HCT116 (cell line): ENCODE measurements at regions not wholly inside any gene's neighbourhood (a gene's known extent, or its start where the extent isn't known, plus 50 kb on each side); places are given as distances from the start of the nearest gene placed in this dataset.

Experiments
- ATAC-seq: fragments of 200-7000 bp; cut with Tn5 transposase; 2 replicates; pipeline ENCODE4 v1.9.1; 2020; ENCODE audit warnings: mild to moderate bottlenecking, moderate library complexity
- BruUV-seq: library from RNA; stranded (reverse); fragments of 400-500 nt; replicated peaks from 2 replicates; lab custom pipeline; 2021; lab: Mats Ljungman, UMichigan
- CTCF ChIA-PET: fragments of 300-600 bp; sonication (Branson Sonifier 250); formaldehyde crosslinking; loops from one replicate; lab custom pipeline; 2021; ENCODE audit warnings: antibody characterized with exemption; lab: Charles Lee
- POLR2A ChIA-PET: fragments of 300-600, 350-600 bp; sonication (Branson Sonifier 250); formaldehyde crosslinking; loops from one replicate; lab custom pipeline; 2021; ENCODE audit warnings: antibody characterized with exemption; lab: Charles Lee
- RAD21 ChIA-PET, 2 experiments: fragments of 300-600 bp; sonication (Branson Sonifier 250); formaldehyde crosslinking; loops; one replicate each; lab custom pipeline; 2023; ENCODE audit warnings: low total read pairs in 2 of 2; ENCODE audit not compliant: uncharacterized antibody in 2 of 2, unreplicated experiment in 2 of 2, low non-redundant PET in 1 of 2; lab: Charles Lee
- DNase-seq: peaks from one replicate; pipeline ENCODE4 v3.0.0-alpha.2; 2010; ENCODE audit warnings: low read depth, low spot score
- H2AFZ ChIP-seq: fragments of 200-600 bp; shearing (Covaris generic), sonication (generic); 2 replicates; pipeline ENCODE4 v1.6.1; 2017; ENCODE audit warnings: low read depth, mixed run types, mixed read lengths, antibody characterized with exemption, low read length; ENCODE audit not compliant: poor library complexity, severe bottlenecking
- H3K27ac ChIP-seq: 2 replicates; pipeline ENCODE4 v1.5.1; 2012; ENCODE audit warnings: low read depth, low read length
- H3K27me3 ChIP-seq: fragments of 200-600 bp; sonication (generic); 2 replicates; pipeline ENCODE4 v1.6.1; 2016; ENCODE audit warnings: mixed run types, low read length, mixed read lengths; ENCODE audit not compliant: insufficient read depth
- H3K36me3 ChIP-seq, 2 experiments: fragments of 200-500 bp in 1 of 2; fragments of 200-600 bp in 1 of 2; sonication (Bioruptor generic) in 1 of 2; sonication (generic) in 1 of 2; 2 replicates each; pipeline versions ENCODE4 v1.5.1 to v1.6.1; 2014 to 2016; ENCODE audit warnings: low read length in 2 of 2, inconsistent platforms in 1 of 2, mixed read lengths in 1 of 2, mixed run types in 1 of 2; ENCODE audit not compliant: insufficient read depth in 2 of 2, control insufficient read depth in 1 of 2
- H3K4me1 ChIP-seq, 2 experiments: fragments of 200-600 bp in 1 of 2; sonication (generic) in 1 of 2; 2 replicates each; pipeline versions ENCODE4 v1.5.1 to v1.6.1; 2012 to 2017; ENCODE audit warnings: low read length in 2 of 2, inconsistent platforms in 1 of 2, mild to moderate bottlenecking in 1 of 2, mixed read lengths in 1 of 2, mixed run types in 1 of 2, moderate library complexity in 1 of 2; ENCODE audit not compliant: insufficient read depth in 2 of 2, control insufficient read depth in 1 of 2
- H3K4me2 ChIP-seq: fragments of 200-600 bp; sonication (generic); 2 replicates; pipeline ENCODE4 v1.6.1; 2017; ENCODE audit warnings: mixed run types, low read length, mixed read lengths
- H3K4me3 ChIP-seq, 2 experiments: fragments of 200-600 bp in 1 of 2; sonication (generic) in 1 of 2; replicated peaks in 1 of 2; 2 replicates each; pipeline ENCODE4 v1.5.1; 2011 to 2016; ENCODE audit warnings: low read length in 2 of 2, control low read depth in 1 of 2, low read depth in 1 of 2, mild to moderate bottlenecking in 1 of 2, mixed read lengths in 1 of 2, mixed run types in 1 of 2
- H3K79me2 ChIP-seq: fragments of 200-600 bp; sonication (generic); 2 replicates; pipeline ENCODE4 v1.6.1; 2017; ENCODE audit warnings: mild to moderate bottlenecking, mixed run types, low read length, moderate library complexity, mixed read lengths; ENCODE audit not compliant: insufficient read depth
- H3K9ac ChIP-seq: fragments of 200-600 bp; sonication (generic); 2 replicates; pipeline ENCODE4 v1.6.1; 2016; ENCODE audit warnings: low read length, mixed read lengths
- H3K9me2 ChIP-seq: fragments of 200-600 bp; sonication (generic), shearing (Covaris generic); 2 replicates; pipeline ENCODE4 v1.6.1; 2017; ENCODE audit warnings: mixed run types, mild to moderate bottlenecking, moderate library complexity; ENCODE audit not compliant: insufficient read depth
- H3K9me3 ChIP-seq, 2 experiments: fragments of 200-500 bp in 1 of 2; fragments of 200-600 bp in 1 of 2; sonication (Bioruptor generic) in 1 of 2; sonication (generic) in 1 of 2; 2 replicates each; pipeline ENCODE4 v1.6.1; 2014 to 2017; ENCODE audit warnings: low read length in 2 of 2, mixed read lengths in 2 of 2, inconsistent platforms in 1 of 2, low read depth in 1 of 2, mild to moderate bottlenecking in 1 of 2, mixed run types in 1 of 2, moderate library complexity in 1 of 2; ENCODE audit not compliant: control insufficient read depth in 1 of 2, insufficient read depth in 1 of 2
- H4K20me1 ChIP-seq: fragments of 200-600 bp; sonication (generic), shearing (Covaris generic); 2 replicates; pipeline ENCODE4 v1.6.1; 2017; ENCODE audit warnings: mixed run types, mild to moderate bottlenecking, moderate library complexity; ENCODE audit not compliant: insufficient read depth
- CEBPB ChIP-seq: IDR thresholded peaks from 2 replicates; pipeline ENCODE4 v1.6.1; 2012; ENCODE audit warnings: low read depth
- CTCF ChIP-seq, 3 experiments: fragments of 200-600 bp in 1 of 3; sonication (generic) in 1 of 3; IDR thresholded peaks in 2 of 3; conservative IDR thresholded peaks in 1 of 3; 2 replicates each; pipeline ENCODE4 v1.5.1; 2012 to 2017; ENCODE audit warnings: low read depth in 2 of 3, low read length in 2 of 3, antibody characterized with exemption in 1 of 3, borderline replicate concordance in 1 of 3, control low read depth in 1 of 3, mild to moderate bottlenecking in 1 of 3, mixed read lengths in 1 of 3, mixed run types in 1 of 3, moderate library complexity in 1 of 3; ENCODE audit not compliant: insufficient read depth in 1 of 3
- EGR1 ChIP-seq: IDR thresholded peaks from 2 replicates; pipeline ENCODE4 v1.6.1; 2012; ENCODE audit warnings: low read depth
- EZH2 ChIP-seq: fragments of 200-600 bp; sonication (generic); IDR thresholded peaks from 2 replicates; pipeline ENCODE4 v1.6.1; 2017; ENCODE audit warnings: antibody characterized with exemption, mixed run types
- EZH2phosphoT487 ChIP-seq: fragments of 200-600 bp; IDR thresholded peaks from 2 replicates; pipeline ENCODE4 v1.6.1; 2018; ENCODE audit warnings: antibody characterized with exemption, borderline replicate concordance
- FOSL1 ChIP-seq: IDR thresholded peaks from 2 replicates; pipeline ENCODE4 v1.6.1; 2012; ENCODE audit warnings: low read depth
- SRF ChIP-seq: IDR thresholded peaks from 2 replicates; pipeline ENCODE4 v1.6.1; 2012; ENCODE audit warnings: low read depth
- TCF7L2 ChIP-seq: IDR thresholded peaks from 2 replicates; pipeline ENCODE4 v1.7.0; 2011; ENCODE audit warnings: borderline replicate concordance, inconsistent platforms; ENCODE audit not compliant: insufficient read depth, insufficient read length; ENCODE audit errors: extremely low read depth
- intact Hi-C: fragments of 100-400 bp; cut with micrococcal nuclease; formaldehyde crosslinking; loops from 2 replicates; pipeline ENCODE4 v1.10.0; 2022
- TF ChIP-seq, protein P1 (sequence below): IDR thresholded peaks from 2 replicates; pipeline ENCODE4 v1.6.1; 2012; ENCODE audit warnings: low read depth

DNA sequence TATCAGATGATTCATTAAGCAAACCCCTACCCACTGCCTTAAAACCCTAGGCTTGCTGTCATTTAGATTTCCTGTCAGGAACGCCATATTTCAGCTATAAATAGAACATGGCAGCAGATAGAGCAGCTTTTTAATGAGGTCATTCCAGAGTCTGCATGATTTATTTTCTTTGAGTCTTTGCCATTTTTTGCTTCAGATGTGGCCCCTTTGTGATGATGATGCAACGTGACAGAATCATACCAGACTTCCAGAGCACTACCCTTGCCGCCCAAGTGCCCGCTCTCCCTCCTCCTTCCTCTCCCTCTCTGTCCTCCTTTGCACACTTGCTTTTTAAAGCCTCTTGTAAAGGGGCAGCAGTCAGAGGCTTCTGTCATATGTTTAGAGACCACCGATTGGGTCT lies 55.5 kb upstream of the TRIM67 start:
- CTCF ChIA-PET: interaction anchor here (1.0 kb wide), 1 partner anchor 14 kb away, joined by 6 read pairs; no protein-coding TSS in a partner anchor
- POLR2A ChIA-PET: no interaction called here

GRCh38 chr1:231104917-231105316 lies 56.9 kb upstream of the TRIM67 start:
- Histone ChIP-seq H2AFZ (no peak overlapping the region), H3K9me2 (no peaks in the 10 kb centered on the region), H3K27ac (no peak overlapping the region), H3K4me3 (no peak overlapping the region), H3K9me3 (no peaks in the 10 kb centered on the region), H3K27me3 (no peaks in the 10 kb centered on the region), H3K9ac (no peak overlapping the region), H3K79me2 (no peaks in the 10 kb centered on the region), H3K4me1 (peaks cover 3% of the 10 kb centered on the region in 2 experiments; a peak in 2 of 4 replicates), H4K20me1 (no peaks in the 10 kb centered on the region), H3K36me3 (no peaks in the 10 kb centered on the region), H3K4me2 (no peak overlapping the region)
- intact Hi-C loops: no loop called here
- TF ChIP-seq, protein P1, sequence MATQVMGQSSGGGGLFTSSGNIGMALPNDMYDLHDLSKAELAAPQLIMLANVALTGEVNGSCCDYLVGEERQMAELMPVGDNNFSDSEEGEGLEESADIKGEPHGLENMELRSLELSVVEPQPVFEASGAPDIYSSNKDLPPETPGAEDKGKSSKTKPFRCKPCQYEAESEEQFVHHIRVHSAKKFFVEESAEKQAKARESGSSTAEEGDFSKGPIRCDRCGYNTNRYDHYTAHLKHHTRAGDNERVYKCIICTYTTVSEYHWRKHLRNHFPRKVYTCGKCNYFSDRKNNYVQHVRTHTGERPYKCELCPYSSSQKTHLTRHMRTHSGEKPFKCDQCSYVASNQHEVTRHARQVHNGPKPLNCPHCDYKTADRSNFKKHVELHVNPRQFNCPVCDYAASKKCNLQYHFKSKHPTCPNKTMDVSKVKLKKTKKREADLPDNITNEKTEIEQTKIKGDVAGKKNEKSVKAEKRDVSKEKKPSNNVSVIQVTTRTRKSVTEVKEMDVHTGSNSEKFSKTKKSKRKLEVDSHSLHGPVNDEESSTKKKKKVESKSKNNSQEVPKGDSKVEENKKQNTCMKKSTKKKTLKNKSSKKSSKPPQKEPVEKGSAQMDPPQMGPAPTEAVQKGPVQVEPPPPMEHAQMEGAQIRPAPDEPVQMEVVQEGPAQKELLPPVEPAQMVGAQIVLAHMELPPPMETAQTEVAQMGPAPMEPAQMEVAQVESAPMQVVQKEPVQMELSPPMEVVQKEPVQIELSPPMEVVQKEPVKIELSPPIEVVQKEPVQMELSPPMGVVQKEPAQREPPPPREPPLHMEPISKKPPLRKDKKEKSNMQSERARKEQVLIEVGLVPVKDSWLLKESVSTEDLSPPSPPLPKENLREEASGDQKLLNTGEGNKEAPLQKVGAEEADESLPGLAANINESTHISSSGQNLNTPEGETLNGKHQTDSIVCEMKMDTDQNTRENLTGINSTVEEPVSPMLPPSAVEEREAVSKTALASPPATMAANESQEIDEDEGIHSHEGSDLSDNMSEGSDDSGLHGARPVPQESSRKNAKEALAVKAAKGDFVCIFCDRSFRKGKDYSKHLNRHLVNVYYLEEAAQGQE: no peak
- TF ChIP-seq FOSL1 (no peak), EZH2phosphoT487 (no peak), TCF7L2 (no peak)
- ATAC-seq (no peak), DNase-seq (no peak)
- RAD21 ChIA-PET: no interaction called here
- BruUV-seq: no TSS peak
- CTCF ChIA-PET: no interaction called here
- POLR2A ChIA-PET: no interaction called here

More for the DNA sequence above, 55.5 kb upstream of the TRIM67 start:
- H3K4me2 ChIP-seq: no peak overlapping the region
- H3K36me3 ChIP-seq: no peaks in the 10 kb centered on the region
- H3K9me2 ChIP-seq: no peaks in the 10 kb centered on the region
- H3K27ac ChIP-seq: no peak overlapping the region
- H3K9ac ChIP-seq: no peak overlapping the region
- no peaks in the 10 kb centered on the region for H3K27me3 ChIP-seq
- no TSS peak for BruUV-seq
- no peak for DNase-seq
- RAD21 ChIA-PET: no interaction called here
- peak overlapping the region; percentile 60 for H2AFZ ChIP-seq
- no peaks in the 10 kb centered on the region for H3K9me3 ChIP-seq
- no peak for TF ChIP-seq EZH2
- no peak for TF ChIP-seq EGR1
- no peak for TF ChIP-seq TCF7L2
- TF ChIP-seq CEBPB: peak; percentile 31; the same call in 1 of the 2 replicates
- no peak for TF ChIP-seq SRF
- no peak for TF ChIP-seq CTCF (IDR thresholded peaks at IDR 0.05 in 2 of 3, conservative IDR thresholded peaks at IDR 0.05 in 1 of 3; ENCODE audit: borderline replicate concordance in 1 of 3, insufficient read depth in 1 of 3, low read depth in 2 of 3, low read length in 2 of 3)
- TF ChIP-seq, all 23 proteins: peak for 1
- peaks cover 3% of the 10 kb centered on the region in 2 experiments; a peak in 2 of 4 replicates for H3K4me1 ChIP-seq
- no peaks in the 10 kb centered on the region for H4K20me1 ChIP-seq
- intact Hi-C loops: no loop called here
- no peak overlapping the region for H3K4me3 ChIP-seq
- no peaks in the 10 kb centered on the region for H3K79me2 ChIP-seq
- no peak for ATAC-seq
